Endothelial cell of umbilical vein (primary cell): ENCODE measurements at regions not wholly inside any gene's neighbourhood (a gene's known extent, or its start where the extent isn't known, plus 50 kb on each side); places are given as distances from the start of the nearest gene placed in this dataset.

Experiments used
- CTCF ChIP-seq, 2 donors: IDR thresholded peaks; 1 replicate in 1 of 2; 2 replicates in 1 of 2; pipeline ENCODE4 v1.5.1; 2011; ENCODE audit warnings: low read length in 2 of 2, mild to moderate bottlenecking in 2 of 2, moderate library complexity in 2 of 2, control low read depth in 1 of 2, inconsistent platforms in 1 of 2, low read depth in 1 of 2; ENCODE audit not compliant: insufficient read depth in 1 of 2; ENCODE audit errors: extremely low read depth in 1 of 2
- POLR2AphosphoS5 ChIP-seq: IDR thresholded peaks from 2 replicates; pipeline ENCODE4 v1.6.1; 2012; ENCODE audit warnings: low read depth, mild to moderate bottlenecking, control low read depth, low read length, moderate library complexity; ENCODE audit not compliant: insufficient read depth

- no peak for TF ChIP-seq POLR2AphosphoS5
- TF ChIP-seq CTCF (IDR thresholded peaks at IDR 0.05; ENCODE audit: extremely low read depth in 1 of 2, insufficient read depth in 1 of 2, low read depth in 1 of 2, low read length in 2 of 2): no peak
Measured at GRCh38 chr18:23331091-23331920, 121.8 kb upstream of the RIOK3 start.
